GM12892 (cell line): ENCODE measurements at regions not wholly inside any gene's neighbourhood (a gene's known extent, or its start where the extent isn't known, plus 50 kb on each side); places are given as distances from the start of the nearest gene placed in this dataset.

Experiments used
- POLR2A ChIP-seq: IDR thresholded peaks from 2 replicates; pipeline ENCODE4 v1.6.1; 2011; ENCODE audit warnings: low read depth, low read length, control low read depth
- POLR2AphosphoS5 ChIP-seq: IDR thresholded peaks from 2 replicates; pipeline ENCODE4 v1.6.1; 2011; ENCODE audit warnings: low read depth, low read length, control low read depth
- TAF1 ChIP-seq: IDR thresholded peaks from 2 replicates; pipeline ENCODE4 v1.6.1; 2011; ENCODE audit warnings: low read depth, mild to moderate bottlenecking, control low read depth, low read length, borderline replicate concordance

- TF ChIP-seq POLR2AphosphoS5 = no peak
- TF ChIP-seq POLR2A = no peak
- no peak for TF ChIP-seq TAF1
These were observed 91.4 kb upstream of the IRX4 start for GRCh38 chr5:1974081-1974480.
